HG02938 (cell line): ENCODE measurements at regions not wholly inside any gene's neighbourhood (a gene's known extent, or its start where the extent isn't known, plus 50 kb on each side); places are given as distances from the start of the nearest gene placed in this dataset.
"Not testable (repeated sequence)": the region's sequence is repeated elsewhere in the genome, so short reads cannot be mapped to it uniquely, and the experiment has no call there.

ENCODE experiments used
- ATAC-seq: cut with Tn5 transposase; IDR thresholded peaks from one replicate; pipeline ENCODE4 v1.9.1; 2021; ENCODE audit warnings: mild to moderate bottlenecking, moderate library complexity; ENCODE audit not compliant: unreplicated experiment

GRCh38 chr6:121634586-121634985 lies 199.1 kb downstream of the GJA1 start:
- not testable (repeated sequence) for ATAC-seq

DNA sequence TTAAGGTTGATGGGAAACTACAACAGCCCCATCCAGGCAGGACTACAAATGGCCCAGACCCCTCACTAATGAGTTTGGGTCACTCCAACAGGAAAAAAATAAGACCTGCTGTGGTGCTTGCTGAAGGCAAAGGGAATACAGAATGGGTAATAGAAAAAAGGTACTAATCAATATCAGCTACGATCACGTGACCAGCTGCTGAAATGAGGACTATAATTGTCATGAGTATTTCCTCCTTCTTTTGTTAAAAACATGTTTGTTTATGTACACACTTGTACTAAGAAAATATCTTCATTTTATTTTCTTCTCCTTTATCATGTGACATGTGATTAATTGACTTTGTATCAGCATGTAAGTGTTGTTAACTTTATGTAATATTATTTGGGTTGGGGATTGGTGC lies 199.9 kb downstream of the GJA1 start:
- ATAC-seq = no peak

GRCh38 chr6:121636217-121636616 lies 200.8 kb downstream of the GJA1 start:
- ATAC-seq = not testable (repeated sequence)

- ATAC-seq = no peak
Observed at GRCh38 chr6:121639021-121639420, 203.6 kb downstream of the GJA1 start.

- ATAC-seq = no peak
Observed at GRCh38 chr6:121641158-121641557, 205.7 kb downstream of the GJA1 start.

DNA sequence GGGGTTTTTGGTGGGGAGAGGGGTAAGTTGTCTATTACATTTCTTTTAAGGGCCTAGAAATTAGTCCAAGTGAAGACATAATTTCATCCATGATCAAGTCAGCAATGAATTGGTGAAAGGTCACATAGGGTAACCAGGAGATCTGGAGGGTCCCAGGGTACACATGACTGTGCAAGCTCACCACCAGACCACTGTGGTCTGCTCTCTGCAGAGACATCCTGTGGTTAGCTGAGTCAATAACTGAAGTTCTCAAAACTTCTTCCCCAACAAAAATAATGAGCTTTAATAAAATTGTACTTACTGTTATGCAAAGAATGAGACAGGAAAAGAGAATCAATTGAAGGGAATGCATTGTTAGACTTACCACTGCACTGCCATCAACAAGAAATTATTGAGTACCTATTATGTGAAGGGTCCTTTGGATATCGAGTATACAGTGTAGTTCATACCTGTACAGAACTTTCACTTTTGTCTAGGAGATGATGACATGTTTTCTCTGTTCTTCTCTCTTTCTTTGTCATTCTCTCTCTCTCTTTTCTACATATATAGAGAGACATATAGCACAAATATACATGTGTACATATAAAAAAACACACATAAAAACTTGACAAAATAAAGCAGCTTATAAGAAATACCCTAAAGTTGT lies 209.8 kb downstream of the GJA1 start:
- ATAC-seq = no peak

GRCh38 chr6:121647905-121648304 lies 212.5 kb downstream of the GJA1 start:
- ATAC-seq = no peak

- ATAC-seq = no peak
Observed at GRCh38 chr6:121649951-121650350, 214.5 kb downstream of the GJA1 start.

GRCh38 chr6:121651420-121651819 lies 216.0 kb downstream of the GJA1 start:
- no peak for ATAC-seq

GRCh38 chr6:121652223-121652622 lies 216.8 kb downstream of the GJA1 start:
- ATAC-seq = no peak

DNA sequence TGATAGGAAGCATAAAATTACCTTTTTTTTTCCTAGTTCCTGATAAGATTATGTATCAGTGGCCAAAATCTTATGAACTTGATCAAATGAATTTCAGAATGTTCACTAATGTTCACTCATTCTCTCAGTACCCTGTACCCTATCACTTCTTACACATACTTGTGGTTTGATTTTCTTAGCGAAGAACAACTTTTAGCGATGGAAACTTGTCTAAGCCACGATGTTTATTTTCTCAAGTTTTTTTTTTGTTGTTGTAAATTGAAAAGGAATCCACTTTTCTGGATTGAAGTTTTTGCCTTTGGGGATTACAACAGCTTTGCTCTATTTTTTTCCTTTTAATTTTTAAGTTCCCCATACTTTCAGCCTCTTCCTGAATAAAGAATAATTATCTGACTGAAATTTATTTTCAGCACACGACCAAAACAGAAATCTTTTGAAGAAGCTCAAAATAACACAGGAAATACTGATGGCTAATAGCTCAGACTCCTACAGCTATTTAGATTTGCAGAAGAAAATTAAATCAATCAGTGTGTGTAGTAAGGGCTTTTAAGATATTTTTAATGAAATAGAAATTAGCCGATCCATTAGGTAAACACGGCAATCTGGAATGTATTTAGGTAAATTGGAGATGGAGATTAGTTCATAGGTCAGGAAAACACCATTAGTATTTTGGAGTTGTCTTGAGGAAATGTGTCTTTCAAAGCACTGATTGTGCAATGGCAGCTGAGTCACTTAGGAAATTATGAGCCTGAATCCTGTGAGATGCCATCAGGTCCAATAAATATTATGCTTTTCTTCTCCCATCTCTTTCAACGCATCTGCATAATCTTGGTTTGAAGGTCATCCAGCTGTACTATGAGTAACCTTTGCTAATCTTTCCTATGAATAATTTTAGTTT lies 217.5 kb downstream of the GJA1 start:
- ATAC-seq = no peak

DNA sequence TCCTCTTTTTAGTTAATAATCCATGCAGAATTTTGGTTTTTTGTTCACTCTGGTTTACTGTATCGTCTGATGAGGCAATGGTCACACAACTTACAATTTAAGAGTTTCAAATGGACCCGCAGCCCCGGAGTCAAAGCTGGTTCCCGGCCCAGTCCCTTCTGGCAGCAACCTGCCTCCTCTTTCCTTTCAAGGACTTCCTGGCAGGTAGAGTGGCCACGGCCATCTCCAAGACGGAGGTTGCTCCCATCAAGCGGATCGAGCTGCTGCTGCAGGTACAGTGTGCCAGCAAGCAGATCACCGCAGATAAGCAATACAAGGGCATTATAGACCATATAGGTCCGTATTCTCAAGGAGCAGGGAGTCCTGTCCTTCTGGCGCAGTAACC lies 218.2 kb downstream of the GJA1 start:
- no peak for ATAC-seq

GRCh38 chr6:121657972-121658371 lies 222.5 kb downstream of the GJA1 start:
- ATAC-seq = no peak

DNA sequence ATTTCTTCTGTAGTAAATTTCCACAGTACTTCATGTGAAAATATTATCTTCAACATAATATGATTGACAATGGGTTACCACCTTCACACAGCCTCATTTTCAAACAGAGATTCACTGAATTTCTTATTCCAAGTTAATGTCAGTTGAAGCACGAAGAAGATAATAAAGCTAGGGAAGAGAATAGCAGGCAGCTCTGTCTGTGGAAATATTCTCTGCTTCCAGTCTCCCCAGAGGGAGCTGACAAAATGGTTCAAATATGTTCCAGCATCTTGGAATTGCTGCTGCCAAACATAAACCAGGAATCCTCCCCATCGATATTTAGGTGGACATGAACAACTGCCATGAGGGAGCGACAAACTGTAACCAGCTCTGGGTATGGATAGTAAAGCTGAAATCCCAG lies 224.8 kb downstream of the GJA1 start:
- no peak for ATAC-seq

- ATAC-seq = no peak
Observed at GRCh38 chr6:121663292-121663810, 227.9 kb downstream of the GJA1 start.

DNA sequence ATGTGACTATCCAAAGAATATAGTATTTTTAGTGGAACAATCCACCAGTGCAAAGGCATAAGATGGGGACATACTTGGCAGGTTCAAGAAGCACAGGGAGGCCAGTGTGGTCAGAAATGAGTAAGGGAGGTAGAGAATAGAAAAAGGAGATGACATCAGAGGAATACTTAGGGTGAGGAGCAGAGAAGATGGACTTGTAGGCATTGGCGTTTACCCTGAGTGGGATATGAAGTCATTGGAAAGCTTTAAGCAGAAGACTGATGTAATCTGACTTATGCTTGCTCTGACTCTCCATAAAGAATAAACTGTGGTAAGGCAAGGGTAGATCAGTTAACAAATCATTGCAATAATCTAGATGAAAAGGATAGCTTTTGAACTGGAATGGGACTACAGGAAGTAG lies 228.7 kb downstream of the GJA1 start:
- ATAC-seq = no peak

GRCh38 chr6:121666814-121667213 lies 231.4 kb downstream of the GJA1 start:
- ATAC-seq = no peak

DNA sequence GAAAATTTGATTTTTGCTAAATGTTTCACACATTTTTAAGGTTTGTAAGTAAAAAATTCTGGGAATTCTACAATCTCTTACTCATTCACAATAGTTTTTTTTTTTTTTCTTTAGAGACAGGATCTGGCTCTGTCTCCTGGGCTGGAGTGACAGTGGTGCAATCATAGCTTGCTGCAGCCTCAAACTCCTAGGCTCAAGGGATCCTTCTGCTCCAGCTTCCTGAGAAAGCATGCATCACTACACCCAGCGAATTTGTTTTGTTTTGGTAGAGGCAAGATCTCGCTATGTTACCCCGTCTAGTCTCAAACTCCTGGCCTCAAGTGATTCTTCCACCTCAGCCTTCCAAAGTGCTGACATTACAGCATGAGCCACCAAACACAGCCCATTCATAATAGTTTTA lies 232.8 kb downstream of the GJA1 start:
- ATAC-seq = no peak

- ATAC-seq = no peak
Observed at GRCh38 chr6:121670511-121670910, 235.1 kb downstream of the GJA1 start.

DNA sequence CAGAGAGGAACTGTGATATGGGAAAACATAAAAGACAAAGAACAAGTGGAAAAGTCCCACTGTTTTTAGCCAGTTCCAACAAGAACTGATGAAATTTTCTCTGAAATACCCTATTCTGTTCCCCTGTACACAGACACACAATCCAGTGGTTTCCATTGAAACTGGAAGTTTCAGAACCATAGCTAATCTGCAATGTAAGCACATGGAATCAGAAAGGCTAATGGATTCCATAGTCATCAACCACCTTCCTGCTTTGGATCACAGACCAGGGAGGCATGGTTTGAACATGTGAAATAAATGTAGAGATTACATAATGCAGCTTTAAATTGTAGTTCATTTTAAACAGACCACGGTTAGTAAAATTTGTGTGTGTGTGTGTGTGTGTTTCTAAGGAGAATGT lies 242.1 kb downstream of the GJA1 start:
- ATAC-seq = no peak

- no peak for ATAC-seq
Observed at GRCh38 chr6:121678245-121678644, 242.8 kb downstream of the GJA1 start.

GRCh38 chr6:121680058-121680457 lies 244.6 kb downstream of the GJA1 start:
- ATAC-seq = no peak
